GM21367 (cell line): ENCODE measurements at regions not wholly inside any gene's neighbourhood (a gene's known extent, or its start where the extent isn't known, plus 50 kb on each side); places are given as distances from the start of the nearest gene placed in this dataset.

Experiments used
- ATAC-seq: cut with Tn5 transposase; IDR thresholded peaks from one replicate; pipeline ENCODE4 v1.9.1; 2021; ENCODE audit not compliant: unreplicated experiment

- no peak for ATAC-seq
Measured at GRCh38 chr9:3161912-3162311, 318.0 kb upstream of the PUM3 start.

GRCh38 chr9:3157011-3157410 is 313.1 kb upstream of the PUM3 start:
- ATAC-seq = no peak

- ATAC-seq = no peak
Measured at GRCh38 chr9:3151672-3152576, 308.0 kb upstream of the PUM3 start.

DNA sequence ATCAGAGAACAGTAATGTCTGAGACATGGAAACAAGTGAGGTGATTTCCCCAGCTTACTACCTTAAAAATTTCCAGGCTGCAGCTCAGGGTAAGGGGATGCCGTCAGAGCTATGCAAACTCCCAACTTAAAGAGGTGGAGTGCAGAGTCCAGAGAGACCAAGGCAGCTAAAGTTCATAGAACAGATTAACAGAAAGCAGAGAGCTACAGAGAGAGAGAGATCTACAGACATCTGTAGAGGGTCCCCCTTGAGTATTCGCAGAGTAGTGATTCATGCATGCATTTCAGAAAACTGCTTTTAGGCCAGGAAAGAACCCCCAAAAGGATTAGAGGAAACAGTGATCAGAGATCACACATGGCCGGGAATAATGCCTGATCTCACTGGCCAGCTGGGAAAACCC is 306.2 kb upstream of the PUM3 start:
- no peak for ATAC-seq

DNA sequence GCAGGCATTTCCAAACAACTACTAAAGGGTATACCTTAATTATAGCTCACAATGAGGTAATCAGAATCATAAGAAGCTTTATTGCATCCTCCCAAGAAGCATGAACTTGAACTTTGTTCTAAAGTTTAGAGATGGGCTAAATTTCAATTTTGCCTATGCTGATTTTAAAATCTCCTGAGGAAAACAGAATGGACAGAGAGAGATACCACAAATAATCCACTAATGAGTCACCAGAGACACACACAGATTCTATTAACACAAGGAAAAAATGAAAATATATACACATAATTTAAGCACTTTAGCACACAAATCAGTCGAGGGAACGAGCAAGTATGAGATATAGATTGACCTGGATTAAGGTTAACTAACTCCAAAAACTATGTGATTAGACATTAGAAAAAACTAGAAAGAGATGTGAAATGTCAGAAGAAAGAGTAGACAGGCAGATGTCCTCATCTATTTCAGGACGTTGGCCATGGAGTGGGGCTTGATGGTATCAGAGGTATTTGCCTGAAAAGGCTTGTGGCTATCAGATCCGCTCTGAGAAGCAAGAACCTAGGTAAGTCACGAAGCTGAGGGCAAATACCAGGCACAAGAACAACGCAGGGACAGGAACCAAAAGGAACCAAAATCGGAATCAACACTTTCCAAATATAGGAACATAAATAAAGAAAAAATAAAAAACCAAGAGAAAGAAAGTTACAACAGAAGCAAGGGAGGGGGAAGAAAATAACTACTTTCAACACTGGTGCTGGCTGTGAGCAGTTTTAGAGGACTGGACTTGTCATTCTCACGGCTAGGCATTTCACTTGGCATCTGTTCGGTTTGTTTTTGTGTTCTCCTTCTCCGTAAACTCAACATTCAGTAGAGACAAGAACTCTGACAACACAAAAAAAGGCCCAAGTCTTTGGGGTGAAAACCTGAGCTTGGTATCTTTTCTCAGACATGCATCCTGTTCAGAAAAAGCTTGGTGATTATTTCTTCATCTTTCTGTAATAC is 294.6 kb upstream of the PUM3 start:
- ATAC-seq = no peak

DNA sequence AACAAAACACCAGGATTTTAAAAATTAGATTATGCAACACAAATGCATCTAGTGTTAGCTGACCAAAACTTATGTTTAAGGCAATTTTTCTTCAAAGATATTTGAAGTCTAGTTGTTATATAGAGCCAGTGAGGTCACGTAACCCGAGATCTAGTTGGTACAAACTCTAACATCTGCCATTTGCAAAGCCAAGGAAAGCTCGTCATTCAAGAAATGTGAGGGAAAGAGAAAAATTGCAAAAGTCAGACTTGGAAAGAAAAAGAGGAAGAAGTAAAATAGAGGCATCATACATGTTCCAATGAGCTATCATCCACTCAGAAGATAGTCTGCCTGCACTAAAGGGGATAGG is 293.4 kb upstream of the PUM3 start:
- no peak for ATAC-seq

DNA sequence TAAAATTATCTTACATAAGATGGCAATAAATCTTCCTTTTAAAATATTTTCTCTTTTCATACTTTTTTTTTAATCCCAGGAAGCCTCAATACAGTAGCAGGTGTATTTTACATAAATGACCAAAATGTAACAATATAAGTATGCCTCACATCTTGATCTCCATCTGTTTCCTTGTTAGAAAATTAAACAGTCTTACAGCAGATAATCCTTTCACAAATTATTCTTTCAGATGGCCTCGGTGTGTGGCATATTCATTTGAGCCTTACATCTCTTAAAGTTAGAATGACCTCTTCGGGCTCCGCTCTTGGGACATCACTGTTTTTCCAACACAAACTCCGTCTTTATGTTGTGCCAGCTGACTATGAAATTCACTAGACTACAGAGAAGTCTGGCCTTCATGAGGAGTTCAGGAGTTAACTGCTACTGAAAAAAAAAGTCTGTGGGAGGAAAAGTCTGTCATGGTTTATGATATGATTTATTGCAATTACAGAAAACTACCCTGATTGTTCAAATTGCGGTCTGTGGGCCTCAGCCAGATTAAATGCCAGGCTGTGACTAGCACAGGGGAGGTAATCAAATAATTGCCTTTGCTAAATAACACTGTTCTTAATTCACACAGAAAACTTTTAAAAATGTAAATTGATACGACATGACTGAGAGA is 292.9 kb upstream of the PUM3 start:
- no peak for ATAC-seq

DNA sequence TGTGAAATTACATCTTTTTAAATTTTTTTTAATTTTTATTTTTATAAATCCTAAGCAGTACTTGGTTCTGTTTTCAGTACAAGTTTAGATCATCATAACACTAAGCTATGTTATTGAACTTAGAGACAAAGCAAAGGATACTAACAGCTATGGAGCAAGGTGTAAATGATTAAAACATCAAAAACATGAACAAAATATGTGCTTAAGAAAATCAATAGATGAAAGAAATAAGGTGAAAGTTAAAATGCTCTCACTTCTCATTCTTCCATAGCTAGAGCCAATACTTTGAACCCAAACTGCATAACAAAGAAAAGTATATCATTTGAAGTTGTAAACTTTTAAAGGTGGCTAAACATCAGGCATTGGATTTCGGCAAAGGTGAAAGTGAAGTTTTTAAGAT is 292.3 kb upstream of the PUM3 start:
- no peak for ATAC-seq

DNA sequence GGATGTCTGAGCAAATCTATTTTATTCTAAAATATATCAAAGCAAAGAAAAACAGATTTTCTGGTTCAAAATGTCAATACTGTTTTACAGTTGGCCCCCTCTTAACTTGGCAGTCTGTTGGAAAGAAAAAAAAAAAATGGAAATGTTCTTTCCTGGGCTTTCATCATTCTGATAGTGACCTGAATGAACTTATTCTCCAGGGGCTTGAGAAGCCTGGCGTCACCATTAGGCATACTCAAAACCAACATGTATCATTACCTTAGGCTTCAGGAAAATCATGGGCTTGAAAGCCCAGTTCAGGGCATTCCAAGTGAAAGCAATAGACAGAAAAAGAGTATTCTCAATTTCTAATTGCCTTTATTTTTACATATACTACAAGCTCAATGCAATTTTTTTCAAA is 283.7 kb upstream of the PUM3 start:
- ATAC-seq = no peak

GRCh38 chr9:3125602-3126405 is 281.9 kb upstream of the PUM3 start:
- no peak for ATAC-seq

GRCh38 chr9:3124001-3124400 is 280.1 kb upstream of the PUM3 start:
- no peak for ATAC-seq

DNA sequence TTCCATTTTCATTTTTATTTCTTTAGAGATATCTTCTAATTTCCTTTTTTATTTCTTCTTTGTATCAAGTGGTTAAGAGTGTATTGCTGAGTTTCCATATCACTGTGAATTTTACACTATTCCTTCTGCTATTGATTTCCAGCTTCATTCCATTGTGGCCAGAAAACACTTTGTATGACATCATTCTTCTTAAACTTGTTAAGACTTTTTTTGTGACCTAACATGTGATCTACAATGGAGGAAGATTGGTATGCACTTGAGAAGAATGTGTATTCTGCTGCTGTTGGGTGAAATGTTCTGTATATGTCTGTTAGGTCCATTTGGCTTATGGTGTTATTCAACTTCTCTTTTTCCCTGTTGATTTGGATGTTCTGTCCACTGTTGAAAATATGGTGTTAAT is 274.2 kb upstream of the PUM3 start:
- ATAC-seq = no peak

DNA sequence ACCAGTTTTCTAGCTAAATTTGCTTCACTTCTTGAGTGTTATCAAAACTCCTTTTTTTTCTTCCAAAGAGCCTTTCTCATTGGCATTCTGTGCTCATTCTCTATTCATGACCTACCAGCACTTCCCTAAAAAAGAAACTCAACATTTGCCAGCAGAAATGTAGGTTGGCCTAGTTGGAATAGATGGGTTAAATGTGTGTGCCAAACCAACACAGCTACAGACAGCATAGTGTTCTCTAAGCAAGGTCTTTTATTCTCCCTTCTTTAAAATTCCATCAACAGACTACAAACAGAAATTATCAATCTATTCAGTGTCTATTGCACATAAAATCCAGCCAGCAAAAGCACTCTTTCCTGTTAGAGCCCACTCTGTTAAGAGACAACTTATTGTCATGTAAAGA is 255.8 kb upstream of the PUM3 start:
- ATAC-seq = no peak

DNA sequence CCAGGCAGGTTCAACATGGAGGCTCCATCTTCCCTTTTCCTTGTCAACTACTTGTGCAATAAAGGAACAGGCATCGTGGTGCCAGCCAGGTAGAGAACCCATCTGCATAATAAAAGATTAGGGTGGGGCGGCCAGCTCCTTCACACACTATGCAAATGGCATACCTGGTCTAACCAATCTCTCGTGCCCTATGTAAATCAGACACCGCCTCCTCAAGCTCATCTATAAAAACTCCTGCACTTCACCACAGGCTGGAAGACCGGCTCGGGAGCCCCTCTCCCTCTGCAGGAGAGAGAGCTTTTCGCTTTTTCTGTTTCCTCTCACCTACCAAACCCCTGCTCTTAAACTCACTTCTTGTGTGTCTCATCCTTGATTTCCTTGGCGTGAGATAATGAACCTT is 244.3 kb upstream of the PUM3 start:
- no peak for ATAC-seq

- no peak for ATAC-seq
Measured at GRCh38 chr9:3087697-3088096, 243.8 kb upstream of the PUM3 start.

- ATAC-seq = no peak
Measured at GRCh38 chr9:3080951-3081350, 237.1 kb upstream of the PUM3 start.

DNA sequence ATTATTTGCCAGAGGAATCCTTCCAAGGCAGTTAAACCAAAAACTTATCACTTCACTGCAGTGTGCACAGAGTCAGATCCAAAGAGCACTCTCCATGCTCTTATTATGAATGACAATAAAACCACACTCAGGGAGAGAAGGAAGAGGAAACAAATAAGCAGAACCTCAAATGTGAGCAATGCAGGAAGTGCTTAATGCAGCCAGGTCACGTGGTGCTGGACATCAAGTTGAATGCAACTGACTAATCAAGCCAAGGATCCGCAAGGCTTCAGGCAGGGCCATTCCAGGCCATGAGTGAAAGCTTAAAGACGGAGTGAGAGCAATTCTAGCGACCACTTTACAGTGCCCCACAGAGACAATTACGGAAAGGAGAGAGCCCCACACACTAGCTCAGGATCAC is 230.4 kb upstream of the PUM3 start:
- no peak for ATAC-seq

GRCh38 chr9:3066591-3066990 is 222.7 kb upstream of the PUM3 start:
- no peak for ATAC-seq

DNA sequence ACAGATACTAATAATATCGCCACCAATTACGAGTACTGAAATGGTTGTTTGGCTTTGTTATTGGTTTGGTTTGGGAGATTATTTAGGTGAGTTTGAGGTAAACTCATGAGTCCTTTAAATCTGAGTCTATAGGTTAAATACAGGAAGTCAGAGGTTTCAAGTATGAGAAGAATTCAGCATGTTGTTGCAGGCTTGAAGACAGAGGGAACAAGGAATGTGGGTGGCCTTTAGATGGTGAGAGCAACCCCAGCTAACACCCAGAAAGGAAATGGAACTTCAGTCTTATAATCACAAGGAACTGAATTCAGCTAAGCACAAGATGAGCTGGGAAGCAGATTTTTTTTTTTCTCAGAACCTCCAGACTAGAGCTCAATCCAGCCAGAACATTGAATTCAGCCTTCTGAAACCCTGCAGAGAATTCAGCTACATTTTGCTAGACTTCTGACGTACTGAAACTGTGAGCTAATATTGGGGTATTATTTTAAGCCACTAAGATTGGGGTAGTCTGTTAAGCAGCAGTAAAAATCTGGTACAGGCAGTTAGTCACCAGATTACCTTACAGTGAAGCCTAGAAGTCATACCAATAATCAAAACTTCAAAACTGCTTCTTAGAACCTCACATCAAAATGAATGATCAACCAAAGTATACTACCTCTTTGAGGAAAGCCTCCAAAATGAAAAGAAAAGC is 216.0 kb upstream of the PUM3 start:
- no peak for ATAC-seq

DNA sequence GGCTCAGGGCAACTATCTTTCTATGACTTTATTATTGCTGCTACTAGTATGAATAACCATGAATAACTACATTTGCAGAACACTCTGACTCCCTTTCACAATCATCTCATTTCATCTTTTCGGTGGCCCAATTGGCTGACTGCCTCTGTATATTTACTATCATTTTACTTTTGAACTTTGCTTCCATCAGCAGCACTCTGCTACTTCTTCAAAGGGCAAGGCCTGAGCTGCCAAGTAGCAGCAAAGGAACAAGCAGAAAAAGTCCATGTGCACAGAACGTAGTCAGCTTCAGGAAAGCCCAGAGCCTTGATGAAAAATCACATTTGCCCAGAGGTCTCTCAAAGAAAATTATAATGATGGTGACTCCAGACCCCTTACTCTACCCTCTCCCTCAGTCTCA is 214.5 kb upstream of the PUM3 start:
- ATAC-seq = no peak
